NB4 (cell line): ENCODE measurements at regions not wholly inside any gene's neighbourhood (a gene's known extent, or its start where the extent isn't known, plus 50 kb on each side); places are given as distances from the start of the nearest gene placed in this dataset.

Source experiments
- DNase-seq: peaks from one replicate; pipeline ENCODE4 v3.0.0; 2010; ENCODE audit warnings: low read depth
- H3K4me3 ChIP-seq: one replicate; pipeline ENCODE4 v1.5.1; 2011; ENCODE audit warnings: mild to moderate bottlenecking, low read depth, low read length, moderate library complexity
- CTCF ChIP-seq: IDR thresholded peaks from one replicate; pipeline ENCODE4 v1.5.1; 2012; ENCODE audit warnings: low read depth, low read length
- MAX ChIP-seq: IDR thresholded peaks from 2 replicates; pipeline ENCODE4 v1.6.1; 2011; ENCODE audit warnings: low read depth, low read length
- MYC ChIP-seq: IDR thresholded peaks from 2 replicates; pipeline ENCODE4 v1.6.1; 2011; ENCODE audit warnings: low read depth, low read length
- POLR2A ChIP-seq: IDR thresholded peaks from 2 replicates; pipeline ENCODE4 v1.6.1; 2011; ENCODE audit warnings: mild to moderate bottlenecking; ENCODE audit not compliant: insufficient read length; ENCODE audit errors: extremely low read depth

GRCh38 chr1:14313731-14314431 lies 284.6 kb upstream of the KAZN start:
- H3K4me3 ChIP-seq: no peak overlapping the region
- no peak for TF ChIP-seq POLR2A
- TF ChIP-seq CTCF: no peak
- TF ChIP-seq MAX: no peak
- TF ChIP-seq MYC: no peak
- DNase-seq: no peak

GRCh38 chr1:14318830-14319229 lies 279.7 kb upstream of the KAZN start:
- no peak overlapping the region for H3K4me3 ChIP-seq
- TF ChIP-seq POLR2A: no peak
- no peak for TF ChIP-seq MAX
- TF ChIP-seq CTCF: no peak
- TF ChIP-seq MYC: no peak
- no peak for DNase-seq

GRCh38 chr1:14320518-14320917 lies 278.0 kb upstream of the KAZN start:
- DNase-seq: no peak
- TF ChIP-seq POLR2A: no peak
- no peak for TF ChIP-seq MYC
- TF ChIP-seq CTCF: no peak
- no peak for TF ChIP-seq MAX
- no peak overlapping the region for H3K4me3 ChIP-seq

GRCh38 chr1:14320986-14321385 lies 277.5 kb upstream of the KAZN start:
- no peak overlapping the region for H3K4me3 ChIP-seq
- no peak for TF ChIP-seq POLR2A
- no peak for TF ChIP-seq CTCF
- no peak for TF ChIP-seq MAX
- DNase-seq: no peak

GRCh38 chr1:14321422-14321821 lies 277.1 kb upstream of the KAZN start:
- no peak overlapping the region for H3K4me3 ChIP-seq
- no peak for DNase-seq
- TF ChIP-seq MAX (no peak), CTCF (no peak), MYC (no peak), POLR2A (no peak)
